ENCODE measurements at regions not wholly inside any gene's neighbourhood (a gene's known extent, or its start where the extent isn't known, plus 50 kb on each side); places are given as distances from the start of the nearest gene placed in this dataset.
A peak's percentile ranks its signal among the peaks of the same experiment; 100 is the strongest.

GRCh38 chr2:138355244-138355643, 146.3 kb upstream of the SPOPL start:
- no peaks in the 10 kb centered on the region for H3K27me3 ChIP-seq
- no peak overlapping the region for H3K27ac ChIP-seq
- WGBS, 2 donors (ENCODE audit: low coverage in 1 of 2), result 100% methylated on average over 2 of the region's 2 CpGs; no CpG with 5 or more reads in 1 of the 2 donors
- H3K4me1 ChIP-seq, result peaks cover 0 to 21% (median 6%) of the 10 kb centered on the region in 3 donors
- TF ChIP-seq POLR2A (IDR thresholded peaks at IDR 0.05) (no peak), CTCF (IDR thresholded peaks at IDR 0.05) (no peak), EP300 (IDR thresholded peaks at IDR 0.05) (no peak), POLR2AphosphoS5 (IDR thresholded peaks at IDR 0.05) (no peak)
- no peaks in the 10 kb centered on the region for H3K9me3 ChIP-seq
- no peak for ATAC-seq
- no peaks in the 10 kb centered on the region for H3K36me3 ChIP-seq
- no peak overlapping the region for H3K4me3 ChIP-seq

GRCh38 chr2:138356178-138356577, 145.4 kb upstream of the SPOPL start:
- Histone ChIP-seq H3K27ac (no peak overlapping the region), H3K27me3 (no peaks in the 10 kb centered on the region), H3K36me3 (no peaks in the 10 kb centered on the region), H3K9me3 (no peaks in the 10 kb centered on the region), H3K4me1 (peaks cover 0 to 21% (median 6%) of the 10 kb centered on the region in 3 donors), H3K4me3 (no peak overlapping the region)
- TF ChIP-seq POLR2A (IDR thresholded peaks at IDR 0.05) (no peak), POLR2AphosphoS5 (IDR thresholded peaks at IDR 0.05) (peak; percentile 69)
- WGBS, 2 donors (ENCODE audit: low coverage in 1 of 2), result 13 to 30% methylated on average over 4 of the region's 4 CpGs
- peak; percentile 67 for ATAC-seq

GRCh38 chr2:138359532-138359931, 142.0 kb upstream of the SPOPL start:
- TF ChIP-seq EP300 (IDR thresholded peaks at IDR 0.05), result no peak
- TF ChIP-seq POLR2A (IDR thresholded peaks at IDR 0.05), result no peak
- TF ChIP-seq CTCF (IDR thresholded peaks at IDR 0.05), result no peak
- TF ChIP-seq POLR2AphosphoS5 (IDR thresholded peaks at IDR 0.05), result no peak
- Histone ChIP-seq H3K36me3 (no peaks in the 10 kb centered on the region), H3K4me1 (peaks cover 0 to 28% (median 6%) of the 10 kb centered on the region in 3 donors), H3K9me3 (no peaks in the 10 kb centered on the region), H3K27ac (no peak overlapping the region), H3K27me3 (no peaks in the 10 kb centered on the region), H3K4me3 (no peak overlapping the region)
- no peak for ATAC-seq
- WGBS, 2 donors (ENCODE audit: low coverage in 1 of 2), result 89 to 100% methylated on average over 1 of the region's 1 CpG

- Histone ChIP-seq H3K36me3 (no peaks in the 10 kb centered on the region), H3K27me3 (no peaks in the 10 kb centered on the region), H3K27ac (no peak overlapping the region), H3K4me3 (no peak overlapping the region), H3K9me3 (no peaks in the 10 kb centered on the region), H3K4me1 (peaks cover 0 to 9% (median 0%) of the 10 kb centered on the region in 3 donors)
- peak; percentile 83 for ATAC-seq
- TF ChIP-seq POLR2A (IDR thresholded peaks at IDR 0.05) (no peak), CTCF (IDR thresholded peaks at IDR 0.05) (no peak), EP300 (IDR thresholded peaks at IDR 0.05) (no peak), POLR2AphosphoS5 (IDR thresholded peaks at IDR 0.05) (peak; percentile 27)
- WGBS, 2 donors (ENCODE audit: low coverage in 1 of 2), result 100% methylated on average over 1 of the region's 1 CpG; no CpG with 5 or more reads in 1 of the 2 donors
Measured at GRCh38 chr2:138364554-138365162, 136.9 kb upstream of the SPOPL start.

GRCh38 chr2:138365581-138365980, 136.0 kb upstream of the SPOPL start:
- Histone ChIP-seq H3K9me3 (no peaks in the 10 kb centered on the region), H3K27ac (no peak overlapping the region), H3K4me3 (no peak overlapping the region), H3K36me3 (no peaks in the 10 kb centered on the region), H3K27me3 (no peaks in the 10 kb centered on the region), H3K4me1 (peaks cover 0 to 9% (median 0%) of the 10 kb centered on the region in 3 donors)
- ATAC-seq, result no peak
- WGBS, 2 donors (ENCODE audit: low coverage in 1 of 2), result 59 to 64% methylated on average over 3 of the region's 3 CpGs
- TF ChIP-seq POLR2AphosphoS5 (IDR thresholded peaks at IDR 0.05), result no peak
- no peak for TF ChIP-seq CTCF (IDR thresholded peaks at IDR 0.05)
- TF ChIP-seq EP300 (IDR thresholded peaks at IDR 0.05), result no peak
- TF ChIP-seq POLR2A (IDR thresholded peaks at IDR 0.05), result no peak

Measured in gastroesophageal sphincter (tissue), 4 donors.